Endothelial cell (in vitro differentiated cells): ENCODE measurements at regions not wholly inside any gene's neighbourhood (a gene's known extent, or its start where the extent isn't known, plus 50 kb on each side); places are given as distances from the start of the nearest gene placed in this dataset.

ENCODE experiments used
- DNase-seq: peaks from one replicate; pipeline ENCODE4 v3.0.0; 2021; ENCODE audit warnings: low spot score
- H3K27ac Mint-ChIP-seq: one replicate; pipeline ENCODE4 v1.8.0; 2021; ENCODE audit warnings: mixed read lengths, inconsistent platforms; ENCODE audit not compliant: unreplicated experiment
- H3K27me3 Mint-ChIP-seq: one replicate; pipeline ENCODE4 v1.8.0; 2021; ENCODE audit warnings: mild to moderate bottlenecking, moderate library complexity, mixed read lengths, inconsistent platforms; ENCODE audit not compliant: unreplicated experiment
- H3K36me3 Mint-ChIP-seq: one replicate; pipeline ENCODE4 v1.8.0; 2021; ENCODE audit warnings: mild to moderate bottlenecking, low read depth, mixed read lengths, inconsistent platforms; ENCODE audit not compliant: unreplicated experiment
- H3K4me1 Mint-ChIP-seq: one replicate; pipeline ENCODE4 v1.8.0; 2021; ENCODE audit warnings: mild to moderate bottlenecking, mixed read lengths, inconsistent platforms; ENCODE audit not compliant: unreplicated experiment
- H3K4me3 Mint-ChIP-seq: one replicate; pipeline ENCODE4 v1.8.0; 2021; ENCODE audit warnings: mild to moderate bottlenecking, mixed read lengths, inconsistent platforms; ENCODE audit not compliant: unreplicated experiment
- H3K9me3 Mint-ChIP-seq: one replicate; pipeline ENCODE4 v1.8.0; 2021; ENCODE audit warnings: mixed read lengths, inconsistent platforms; ENCODE audit not compliant: unreplicated experiment
- TF ChIP-seq, protein P1 (sequence below): fragments of 200-600 bp; sonication (generic); IDR thresholded peaks from one replicate; pipeline ENCODE4 v1.5.0; 2021; ENCODE audit warnings: antibody characterized with exemption; ENCODE audit not compliant: unreplicated experiment

DNA sequence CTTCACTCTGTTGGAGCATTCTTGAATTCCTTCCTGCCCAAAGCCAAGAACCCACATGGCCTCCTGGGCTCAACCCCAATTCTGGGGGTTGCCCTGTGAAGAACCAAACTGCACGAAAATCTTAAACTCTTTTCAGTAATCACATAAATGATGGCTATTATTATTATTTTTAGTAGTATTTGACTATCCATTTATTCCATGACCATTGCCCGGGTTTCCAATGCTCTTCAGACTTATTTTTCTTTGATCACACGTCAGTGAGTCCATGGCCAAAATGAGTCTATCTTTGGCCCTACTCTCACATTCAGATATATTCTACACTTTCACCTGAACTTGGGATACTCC is 185.9 kb downstream of the AVL9 start:
- Mint-ChIP-seq H3K36me3 (peaks cover 13% of the 10 kb centered on the region), H3K4me1 (no peaks in the 10 kb centered on the region), H3K27ac (no peak overlapping the region), H3K9me3 (no peaks in the 10 kb centered on the region), H3K27me3 (no peaks in the 10 kb centered on the region), H3K4me3 (no peak overlapping the region)
- TF ChIP-seq, protein P1, sequence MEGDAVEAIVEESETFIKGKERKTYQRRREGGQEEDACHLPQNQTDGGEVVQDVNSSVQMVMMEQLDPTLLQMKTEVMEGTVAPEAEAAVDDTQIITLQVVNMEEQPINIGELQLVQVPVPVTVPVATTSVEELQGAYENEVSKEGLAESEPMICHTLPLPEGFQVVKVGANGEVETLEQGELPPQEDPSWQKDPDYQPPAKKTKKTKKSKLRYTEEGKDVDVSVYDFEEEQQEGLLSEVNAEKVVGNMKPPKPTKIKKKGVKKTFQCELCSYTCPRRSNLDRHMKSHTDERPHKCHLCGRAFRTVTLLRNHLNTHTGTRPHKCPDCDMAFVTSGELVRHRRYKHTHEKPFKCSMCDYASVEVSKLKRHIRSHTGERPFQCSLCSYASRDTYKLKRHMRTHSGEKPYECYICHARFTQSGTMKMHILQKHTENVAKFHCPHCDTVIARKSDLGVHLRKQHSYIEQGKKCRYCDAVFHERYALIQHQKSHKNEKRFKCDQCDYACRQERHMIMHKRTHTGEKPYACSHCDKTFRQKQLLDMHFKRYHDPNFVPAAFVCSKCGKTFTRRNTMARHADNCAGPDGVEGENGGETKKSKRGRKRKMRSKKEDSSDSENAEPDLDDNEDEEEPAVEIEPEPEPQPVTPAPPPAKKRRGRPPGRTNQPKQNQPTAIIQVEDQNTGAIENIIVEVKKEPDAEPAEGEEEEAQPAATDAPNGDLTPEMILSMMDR, result no peak
- DNase-seq, result no peak

DNA sequence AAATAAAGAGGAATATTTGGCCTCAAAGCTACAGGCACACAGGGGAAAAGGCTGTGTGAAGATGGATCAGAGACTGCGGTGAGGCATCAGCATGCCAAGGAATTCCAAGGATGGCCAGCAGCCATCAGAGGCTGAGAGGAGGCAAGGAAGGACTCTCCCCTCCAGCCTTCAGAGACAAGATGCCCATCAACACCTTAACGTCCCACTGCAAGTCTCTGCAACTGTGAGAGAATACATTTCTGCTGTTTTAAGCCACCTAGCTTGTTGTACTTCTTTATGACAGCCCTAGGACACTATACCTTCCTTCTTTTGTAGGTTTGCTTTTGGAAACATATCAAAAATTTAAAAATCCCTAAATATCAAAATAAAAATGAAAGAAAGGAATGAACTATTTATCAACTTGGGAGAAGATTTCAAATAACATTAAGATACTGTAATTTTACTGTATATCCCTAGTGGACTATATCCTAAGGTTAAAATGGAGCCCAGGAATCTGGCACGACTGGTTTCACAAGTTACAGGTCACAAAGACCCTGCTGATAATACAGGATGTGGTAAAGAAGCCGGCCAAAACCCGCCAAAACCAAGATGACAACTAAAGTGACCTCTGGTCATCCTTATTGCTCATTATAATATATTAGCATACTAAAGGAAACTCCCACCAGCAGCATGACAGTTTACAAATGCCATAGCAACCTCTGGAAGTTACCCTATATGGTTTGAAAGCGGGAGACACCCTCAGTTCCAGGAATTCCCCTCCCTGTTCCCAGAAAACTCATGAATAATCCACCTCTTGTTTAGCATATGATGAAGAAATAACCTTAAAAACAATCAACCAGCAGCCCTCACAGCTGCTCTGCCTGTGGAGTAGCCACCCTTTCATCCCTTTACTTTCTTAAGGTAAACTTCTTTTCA is 185.2 kb downstream of the AVL9 start:
- TF ChIP-seq, protein P1, result no peak
- no peaks in the 10 kb centered on the region for H3K4me1 Mint-ChIP-seq
- peaks cover 17% of the 10 kb centered on the region for H3K36me3 Mint-ChIP-seq
- H3K27me3 Mint-ChIP-seq, result no peaks in the 10 kb centered on the region
- no peak for DNase-seq
- no peak overlapping the region for H3K4me3 Mint-ChIP-seq
- H3K9me3 Mint-ChIP-seq, result no peaks in the 10 kb centered on the region
- no peak overlapping the region for H3K27ac Mint-ChIP-seq

DNA sequence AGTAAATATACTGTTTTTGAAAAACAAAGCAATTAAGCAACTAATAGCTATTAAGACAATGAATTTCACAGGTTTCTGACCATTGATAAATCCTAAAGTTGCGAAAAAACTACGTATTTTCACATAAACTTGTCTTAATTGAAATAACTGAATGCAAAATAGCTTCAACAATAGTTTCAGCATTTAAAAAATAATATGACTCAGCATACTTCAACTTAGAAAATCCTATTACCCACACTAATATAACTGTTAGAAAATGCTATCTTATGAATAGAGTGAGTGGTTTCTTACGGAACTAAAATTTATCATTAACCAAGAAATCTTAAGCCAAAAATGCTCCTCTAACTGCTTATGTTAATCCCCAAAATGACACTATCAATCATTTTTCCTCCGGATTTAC is 183.9 kb downstream of the AVL9 start:
- no peak overlapping the region for H3K27ac Mint-ChIP-seq
- no peaks in the 10 kb centered on the region for H3K9me3 Mint-ChIP-seq

DNA sequence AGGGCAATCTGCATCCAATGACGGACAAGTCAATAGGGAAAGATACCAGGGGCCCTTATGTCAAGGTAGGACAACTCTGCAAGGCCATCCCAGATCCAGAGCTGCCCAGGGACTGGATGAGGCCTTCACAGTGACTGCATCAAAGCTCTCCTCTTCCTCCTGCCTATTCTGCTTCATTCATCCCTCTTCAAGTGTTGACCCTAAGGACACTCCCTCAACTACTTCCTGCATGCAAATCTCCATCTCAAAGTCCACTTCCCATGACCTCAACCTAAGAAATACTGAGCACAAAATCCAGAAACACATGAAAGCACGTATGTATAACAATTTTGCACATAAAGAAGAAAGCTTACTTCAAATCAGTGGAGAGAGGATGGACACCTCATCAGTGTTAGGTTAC is 182.3 kb downstream of the AVL9 start:
- DNase-seq, result no peak
- H3K4me1 Mint-ChIP-seq, result no peaks in the 10 kb centered on the region
- H3K4me3 Mint-ChIP-seq, result no peak overlapping the region
- H3K9me3 Mint-ChIP-seq, result no peaks in the 10 kb centered on the region
- H3K27ac Mint-ChIP-seq, result no peak overlapping the region
- H3K27me3 Mint-ChIP-seq, result no peaks in the 10 kb centered on the region
- peaks cover 17% of the 10 kb centered on the region for H3K36me3 Mint-ChIP-seq
- TF ChIP-seq, protein P1, result no peak

More for the DNA sequence above, 183.9 kb downstream of the AVL9 start:
- Mint-ChIP-seq H3K4me3 (no peak overlapping the region), H3K27me3 (no peaks in the 10 kb centered on the region), H3K36me3 (peaks cover 17% of the 10 kb centered on the region), H3K4me1 (no peaks in the 10 kb centered on the region)
- DNase-seq, result no peak
- TF ChIP-seq, protein P1, result no peak

DNA sequence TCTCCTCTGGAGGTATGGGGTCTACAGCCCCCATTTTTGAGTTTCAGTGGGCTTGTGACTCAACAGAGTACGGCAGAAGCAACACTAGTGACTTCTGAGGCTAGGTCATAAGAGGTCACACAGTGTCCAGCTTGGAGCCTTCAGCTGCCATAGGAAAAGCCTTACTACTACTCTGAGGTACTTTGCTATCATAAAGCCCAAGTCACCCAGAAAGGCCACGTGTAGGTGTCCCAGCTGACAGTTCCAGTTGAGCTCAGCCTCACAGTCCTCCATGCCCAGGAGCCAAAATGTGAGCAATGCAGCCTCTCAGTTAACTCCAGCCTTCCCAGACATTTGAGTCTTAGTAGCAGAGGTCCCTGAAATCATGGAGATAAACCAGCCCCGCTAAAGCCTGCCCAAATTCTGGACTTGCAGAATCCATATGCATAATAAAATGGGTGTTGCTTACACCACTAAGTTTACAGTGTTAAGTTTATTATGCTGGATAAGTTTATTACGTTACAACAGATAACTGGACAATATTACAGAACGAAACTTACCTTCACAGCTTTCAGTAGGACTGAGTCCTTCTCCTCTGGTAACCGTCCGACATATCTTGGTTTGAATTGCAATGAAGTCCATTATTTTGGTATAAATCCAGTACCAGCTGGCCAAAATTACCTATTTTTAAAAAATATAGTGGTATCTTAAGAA is 181.1 kb downstream of the AVL9 start:
- no peaks in the 10 kb centered on the region for H3K4me1 Mint-ChIP-seq
- no peaks in the 10 kb centered on the region for H3K27me3 Mint-ChIP-seq
- H3K27ac Mint-ChIP-seq, result no peak overlapping the region
- DNase-seq, result no peak
- H3K4me3 Mint-ChIP-seq, result no peak overlapping the region
- TF ChIP-seq, protein P1, result no peak
- peaks cover 10% of the 10 kb centered on the region for H3K36me3 Mint-ChIP-seq
- H3K9me3 Mint-ChIP-seq, result no peaks in the 10 kb centered on the region
